ENCODE measurements at regions not wholly inside any gene's neighbourhood (a gene's known extent, or its start where the extent isn't known, plus 50 kb on each side); places are given as distances from the start of the nearest gene placed in this dataset.

DNA sequence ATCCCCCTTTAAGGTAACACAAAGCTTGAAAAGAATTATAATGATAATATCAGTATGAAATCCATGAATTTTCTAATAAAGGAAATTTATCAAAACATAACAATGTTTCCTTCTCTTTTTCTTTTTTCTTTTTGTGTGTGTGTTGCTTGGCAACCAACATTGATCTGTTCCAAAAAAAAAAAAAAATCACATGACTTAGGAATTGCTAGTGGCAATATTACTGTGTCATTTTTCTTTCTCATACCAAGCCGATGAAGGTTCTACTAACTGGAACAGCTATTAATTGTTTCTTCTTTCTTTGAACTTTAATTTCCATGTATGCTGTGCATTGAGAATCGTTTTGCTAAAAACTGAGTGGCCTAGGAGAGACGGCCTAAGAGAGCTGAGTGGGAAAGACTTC, 317.7 kb upstream of the ONECUT1 start:
- ChIA-PET POLR2A (no interaction called here), CTCF (interaction anchor here (1.3 kb wide), 1 partner anchor 73 kb away, joined by 3 read pairs; no protein-coding TSS in a partner anchor)
- FAIRE-seq (no peak), DNase-seq (ENCODE audit: low read depth in 1 of 2, low spot score in 1 of 2) (no peak), ATAC-seq (no peak)
- no peak overlapping the region for H3K27ac ChIP-seq
- no peak overlapping the region for H3K4me2 ChIP-seq
- no peaks in the 10 kb centered on the region for H3K4me1 ChIP-seq
- WGBS (ENCODE audit: missing lambda C conversion rate), result 34% methylated on average over 3 of the region's 3 CpGs
- no peaks in the 10 kb centered on the region for H3K9me3 ChIP-seq
- no peak overlapping the region for H3K4me3 ChIP-seq
- TF ChIP-seq RCOR1 (IDR thresholded peaks at IDR 0.05; ENCODE audit: low read depth, low read length), result no peak
- no peak for TF ChIP-seq MAFK (IDR thresholded peaks at IDR 0.05; ENCODE audit: partially characterized antibody)

DNA sequence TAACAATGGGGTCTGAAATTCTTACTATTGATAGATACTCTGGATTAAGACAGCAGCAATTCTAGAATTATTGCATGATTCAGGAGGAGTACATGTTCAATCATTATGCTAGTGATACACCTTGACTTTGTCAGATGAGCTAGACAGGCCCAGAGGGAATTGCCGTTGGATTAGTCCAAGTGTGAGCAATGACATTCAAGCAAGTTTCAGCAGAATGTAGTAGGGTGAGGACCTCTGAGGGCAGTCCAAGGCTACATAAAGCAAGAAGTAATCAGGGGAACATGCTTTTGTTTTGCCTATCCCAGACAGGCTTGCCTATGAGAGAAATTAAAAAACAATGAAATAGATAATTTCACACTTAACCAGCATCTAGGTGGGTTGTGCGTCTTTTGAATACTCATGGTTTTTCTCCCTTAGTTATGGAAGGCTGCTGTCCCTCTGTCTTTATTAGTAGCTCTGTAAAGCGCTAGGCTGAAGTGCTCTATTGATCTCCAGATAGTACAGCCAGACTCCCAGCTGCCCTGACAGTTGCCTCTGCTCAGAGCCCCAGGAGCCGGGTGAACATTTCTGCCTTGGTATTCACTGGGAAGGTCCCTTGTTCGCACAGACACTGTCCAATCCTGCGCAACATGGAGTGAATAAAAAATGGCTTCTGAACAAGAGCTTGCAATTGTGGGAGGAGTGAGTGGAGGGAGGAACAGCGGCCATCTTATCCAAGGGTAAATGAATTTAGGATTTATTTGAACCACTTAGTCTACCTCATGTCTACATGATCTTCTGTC, 316.6 kb upstream of the ONECUT1 start:
- ATAC-seq (no peak), FAIRE-seq (no peak), DNase-seq (ENCODE audit: low read depth in 1 of 2, low spot score in 1 of 2) (no peak)
- ChIA-PET CTCF (interaction anchor here (0.6 to 1.3 kb wide), 2 partner anchors 67 to 72 kb away, joined by 3 read pairs; no protein-coding TSS in a partner anchor), POLR2A (no interaction called here)
- Histone ChIP-seq H3K27ac (no peak overlapping the region), H3K4me2 (no peak overlapping the region), H3K4me1 (no peaks in the 10 kb centered on the region), H3K9me3 (no peaks in the 10 kb centered on the region), H3K4me3 (no peak overlapping the region)
- 58% methylated on average over 7 of the region's 7 CpGs for WGBS (ENCODE audit: missing lambda C conversion rate)
- TF ChIP-seq, protein P1, sequence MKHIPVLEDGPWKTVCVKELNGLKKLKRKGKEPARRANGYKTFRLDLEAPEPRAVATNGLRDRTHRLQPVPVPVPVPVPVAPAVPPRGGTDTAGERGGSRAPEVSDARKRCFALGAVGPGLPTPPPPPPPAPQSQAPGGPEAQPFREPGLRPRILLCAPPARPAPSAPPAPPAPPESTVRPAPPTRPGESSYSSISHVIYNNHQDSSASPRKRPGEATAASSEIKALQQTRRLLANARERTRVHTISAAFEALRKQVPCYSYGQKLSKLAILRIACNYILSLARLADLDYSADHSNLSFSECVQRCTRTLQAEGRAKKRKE (CRISPR knock-in tag; IDR thresholded peaks at IDR 0.05; ENCODE audit: low read depth), result no peak
- TF ChIP-seq ZSCAN20 (CRISPR knock-in tag; IDR thresholded peaks at IDR 0.05) (no peak), POLR2AphosphoS2 (conservative IDR thresholded peaks at IDR 0.05; ENCODE audit: low read length) (no peak), POLR2A (IDR thresholded peaks at IDR 0.05; ENCODE audit: low read length) (no peak), HEYL (CRISPR knock-in tag; IDR thresholded peaks at IDR 0.05) (no peak), MYC (IDR thresholded peaks at IDR 0.05; ENCODE audit: borderline replicate concordance, low read length) (no peak), GATA3 (IDR thresholded peaks at IDR 0.05; ENCODE audit: borderline replicate concordance) (no peak), NPAS2 (CRISPR knock-in tag; IDR thresholded peaks at IDR 0.05; ENCODE audit: borderline replicate concordance) (no peak), RFX5 (IDR thresholded peaks at IDR 0.05) (no peak), HOXA7 (CRISPR knock-in tag; IDR thresholded peaks at IDR 0.05) (no peak), CHD2 (IDR thresholded peaks at IDR 0.05; ENCODE audit: low read length, partially characterized antibody) (no peak), KDM5A (IDR thresholded peaks at IDR 0.05) (no peak), RAD21 (conservative IDR thresholded peaks at IDR 0.05 in 1 of 2, IDR thresholded peaks at IDR 0.05 in 1 of 2) (no peak), EP300 (IDR thresholded peaks at IDR 0.05) (no peak), TFCP2L1 (CRISPR knock-in tag; IDR thresholded peaks at IDR 0.05) (no peak), EHMT2 (IDR thresholded peaks at IDR 0.05; ENCODE audit: low read depth) (no peak)
- TF ChIP-seq, protein P2, sequence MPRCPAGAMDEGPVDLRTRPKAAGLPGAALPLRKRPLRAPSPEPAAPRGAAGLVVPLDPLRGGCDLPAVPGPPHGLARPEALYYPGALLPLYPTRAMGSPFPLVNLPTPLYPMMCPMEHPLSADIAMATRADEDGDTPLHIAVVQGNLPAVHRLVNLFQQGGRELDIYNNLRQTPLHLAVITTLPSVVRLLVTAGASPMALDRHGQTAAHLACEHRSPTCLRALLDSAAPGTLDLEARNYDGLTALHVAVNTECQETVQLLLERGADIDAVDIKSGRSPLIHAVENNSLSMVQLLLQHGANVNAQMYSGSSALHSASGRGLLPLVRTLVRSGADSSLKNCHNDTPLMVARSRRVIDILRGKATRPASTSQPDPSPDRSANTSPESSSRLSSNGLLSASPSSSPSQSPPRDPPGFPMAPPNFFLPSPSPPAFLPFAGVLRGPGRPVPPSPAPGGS (IDR thresholded peaks at IDR 0.05), result no peak
- TF ChIP-seq, protein P3, sequence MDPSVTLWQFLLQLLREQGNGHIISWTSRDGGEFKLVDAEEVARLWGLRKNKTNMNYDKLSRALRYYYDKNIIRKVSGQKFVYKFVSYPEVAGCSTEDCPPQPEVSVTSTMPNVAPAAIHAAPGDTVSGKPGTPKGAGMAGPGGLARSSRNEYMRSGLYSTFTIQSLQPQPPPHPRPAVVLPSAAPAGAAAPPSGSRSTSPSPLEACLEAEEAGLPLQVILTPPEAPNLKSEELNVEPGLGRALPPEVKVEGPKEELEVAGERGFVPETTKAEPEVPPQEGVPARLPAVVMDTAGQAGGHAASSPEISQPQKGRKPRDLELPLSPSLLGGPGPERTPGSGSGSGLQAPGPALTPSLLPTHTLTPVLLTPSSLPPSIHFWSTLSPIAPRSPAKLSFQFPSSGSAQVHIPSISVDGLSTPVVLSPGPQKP (IDR thresholded peaks at IDR 0.05; ENCODE audit: low read depth, low read length), result no peak
- TF ChIP-seq, protein P4, sequence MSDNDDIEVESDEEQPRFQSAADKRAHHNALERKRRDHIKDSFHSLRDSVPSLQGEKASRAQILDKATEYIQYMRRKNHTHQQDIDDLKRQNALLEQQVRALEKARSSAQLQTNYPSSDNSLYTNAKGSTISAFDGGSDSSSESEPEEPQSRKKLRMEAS (IDR thresholded peaks at IDR 0.05), result no peak

DNA sequence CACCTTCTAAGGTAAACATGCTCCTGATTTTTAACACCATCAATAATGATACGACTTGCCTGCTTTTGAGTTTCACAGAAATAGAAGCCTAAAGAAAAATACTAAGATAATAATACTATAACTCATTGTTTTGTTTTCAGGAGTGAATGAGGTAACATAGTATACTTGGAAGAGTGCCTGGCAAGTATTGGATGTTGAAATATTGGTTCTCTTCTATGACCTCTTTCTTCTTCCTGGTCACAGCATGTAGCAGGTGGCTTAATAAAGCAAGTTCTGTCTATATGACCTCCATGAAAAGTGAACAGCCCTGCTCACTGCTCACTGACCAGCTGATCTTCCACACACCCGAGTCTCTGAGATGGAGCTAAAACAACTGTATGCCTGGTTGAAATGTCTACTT, 312.3 kb upstream of the ONECUT1 start:
- Histone ChIP-seq H3K27ac (no peak overlapping the region), H3K4me3 (no peak overlapping the region), H3K9me3 (peaks cover 5% of the 10 kb centered on the region; the same call in 1 of the 3 replicates), H3K4me2 (no peak overlapping the region), H3K4me1 (no peaks in the 10 kb centered on the region)
- 7% methylated on average over 2 of the region's 2 CpGs for WGBS (ENCODE audit: missing lambda C conversion rate)
- FAIRE-seq (no peak), DNase-seq (ENCODE audit: low read depth in 1 of 2, low spot score in 1 of 2) (no peak), ATAC-seq (no peak)
- ChIA-PET POLR2A (no interaction called here), CTCF (interaction anchor here (1.4 kb wide), 1 partner anchor 26 kb away, joined by 3 read pairs; no protein-coding TSS in a partner anchor)
- TF ChIP-seq, protein P1 (CRISPR knock-in tag; IDR thresholded peaks at IDR 0.05; ENCODE audit: low read depth), result no peak
- TF ChIP-seq CBX2 (IDR thresholded peaks at IDR 0.05; ENCODE audit: borderline replicate concordance, low read depth), result no peak
